CD4-positive, CD25-positive, alpha-beta regulatory T cell (primary cell): ENCODE measurements at regions not wholly inside any gene's neighbourhood (a gene's known extent, or its start where the extent isn't known, plus 50 kb on each side); places are given as distances from the start of the nearest gene placed in this dataset.

ENCODE experiments used
- ATAC-seq, 2 donors: fragments of 150-1000 bp; cut with Tn5 transposase; one replicate each; pipeline ENCODE4 v1.10.0; 2021; ENCODE audit warnings: low read depth in 2 of 2, moderate number of reproducible peaks in 2 of 2, moderate library complexity in 1 of 2
- DNase-seq, 3 donors: peaks; one replicate each; pipeline versions ENCODE4 v3.0.0 to v3.0.0-alpha.2; 2012 to 2022; ENCODE audit warnings: mixed read lengths in 1 of 3
- H3K27ac ChIP-seq: one replicate; pipeline ENCODE4 v1.7.0; 2013; ENCODE audit warnings: mild to moderate bottlenecking, low read length; ENCODE audit not compliant: insufficient read depth, poor library complexity, severe bottlenecking
- H3K27me3 ChIP-seq: one replicate; pipeline ENCODE4 v1.7.0; 2013; ENCODE audit warnings: low read length; ENCODE audit not compliant: control insufficient read depth, insufficient read depth
- H3K36me3 ChIP-seq: one replicate; pipeline ENCODE4 v1.7.0; 2013; ENCODE audit warnings: mild to moderate bottlenecking, low read length, moderate library complexity; ENCODE audit not compliant: control insufficient read depth, insufficient read depth
- H3K4me1 ChIP-seq: 2 replicates; pipeline ENCODE4 v1.7.0; 2013; ENCODE audit warnings: mild to moderate bottlenecking, low read length; ENCODE audit not compliant: insufficient read depth, control insufficient read depth, poor library complexity, severe bottlenecking
- H3K4me3 ChIP-seq: one replicate; pipeline ENCODE4 v1.7.0; 2013; ENCODE audit warnings: low read depth, mild to moderate bottlenecking, low read length, moderate library complexity
- H3K9me3 ChIP-seq, 2 experiments: 1 replicate in 1 of 2; 2 replicates in 1 of 2; pipeline ENCODE4 v1.7.0; 2013; ENCODE audit warnings: low read length in 2 of 2, mild to moderate bottlenecking in 1 of 2, moderate library complexity in 1 of 2; ENCODE audit not compliant: control insufficient read depth in 2 of 2
- H3K27ac Mint-ChIP-seq, 3 donors: one replicate each; pipeline ENCODE4 v1.8.0; 2020 to 2022; ENCODE audit warnings: mild to moderate bottlenecking in 3 of 3, mixed read lengths in 3 of 3, moderate library complexity in 2 of 3
- H3K27me3 Mint-ChIP-seq: one replicate; pipeline ENCODE4 v1.8.0; 2022; ENCODE audit warnings: mild to moderate bottlenecking, mixed read lengths
- H3K36me3 Mint-ChIP-seq: one replicate; pipeline ENCODE4 v1.8.0; 2020; ENCODE audit warnings: mixed read lengths
- H3K4me1 Mint-ChIP-seq, 4 donors: one replicate each; pipeline ENCODE4 v1.8.0; 2020 to 2022; ENCODE audit warnings: mixed read lengths in 4 of 4, mild to moderate bottlenecking in 1 of 4
- H3K4me3 Mint-ChIP-seq, 4 donors: one replicate each; pipeline ENCODE4 v1.8.0; 2020 to 2022; ENCODE audit warnings: mild to moderate bottlenecking in 4 of 4, mixed read lengths in 4 of 4, moderate library complexity in 3 of 4
- H3K9me3 Mint-ChIP-seq, 7 donors: one replicate each; pipeline ENCODE4 v1.8.0; 2020 to 2022; ENCODE audit warnings: mixed read lengths in 7 of 7, mild to moderate bottlenecking in 3 of 7, moderate library complexity in 2 of 7

DNA sequence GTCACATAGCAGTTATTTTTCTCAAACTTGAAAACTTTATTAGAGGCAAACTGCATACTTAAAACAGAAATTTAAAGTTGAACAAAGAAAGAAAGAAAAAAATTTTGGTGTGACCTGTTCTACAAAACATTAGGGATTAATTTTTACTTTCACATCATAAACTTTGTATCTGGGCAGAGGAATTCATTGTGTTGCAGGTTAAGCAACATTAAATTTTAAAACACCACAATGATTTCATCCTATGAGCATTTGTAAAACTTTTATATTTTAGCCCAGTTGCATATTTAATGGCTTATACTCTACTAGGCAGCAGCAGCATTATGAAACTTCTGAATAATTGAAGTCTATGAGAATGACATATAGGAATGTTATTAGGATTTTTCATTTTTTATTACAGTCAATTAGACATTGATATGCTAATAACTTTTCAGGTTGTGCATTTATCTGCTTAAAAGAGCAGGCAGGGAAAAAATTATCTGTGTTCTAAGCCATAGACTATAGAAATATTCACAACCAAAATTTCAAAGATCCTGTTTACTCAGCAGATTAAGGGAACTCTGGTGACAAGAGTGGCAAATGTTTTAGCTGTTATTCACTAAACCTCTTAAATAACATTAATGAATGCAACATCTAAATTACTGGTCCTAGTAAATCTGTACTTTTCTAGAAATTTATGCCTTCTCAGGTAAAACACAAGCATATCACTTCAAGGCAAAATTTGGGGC is 1088.5 kb upstream of the CDH6 start:
- Mint-ChIP-seq H3K27ac (no peak overlapping the region), H3K4me1 (no peaks in the 10 kb centered on the region), H3K4me3 (no peak overlapping the region), H3K27me3 (no peaks in the 10 kb centered on the region), H3K9me3 (peaks cover 3 to 14% (median 8%) of the 10 kb centered on the region in 7 donors), H3K36me3 (no peaks in the 10 kb centered on the region)
- H3K27ac ChIP-seq, result no peak overlapping the region
- no peaks in the 10 kb centered on the region for H3K27me3 ChIP-seq
- peaks cover 5 to 12% of the 10 kb centered on the region in 2 experiments for H3K9me3 ChIP-seq
- DNase-seq (no peak), ATAC-seq (no peak)
- H3K4me1 ChIP-seq, result no peaks in the 10 kb centered on the region
- no peak overlapping the region for H3K4me3 ChIP-seq
- H3K36me3 ChIP-seq, result no peaks in the 10 kb centered on the region

DNA sequence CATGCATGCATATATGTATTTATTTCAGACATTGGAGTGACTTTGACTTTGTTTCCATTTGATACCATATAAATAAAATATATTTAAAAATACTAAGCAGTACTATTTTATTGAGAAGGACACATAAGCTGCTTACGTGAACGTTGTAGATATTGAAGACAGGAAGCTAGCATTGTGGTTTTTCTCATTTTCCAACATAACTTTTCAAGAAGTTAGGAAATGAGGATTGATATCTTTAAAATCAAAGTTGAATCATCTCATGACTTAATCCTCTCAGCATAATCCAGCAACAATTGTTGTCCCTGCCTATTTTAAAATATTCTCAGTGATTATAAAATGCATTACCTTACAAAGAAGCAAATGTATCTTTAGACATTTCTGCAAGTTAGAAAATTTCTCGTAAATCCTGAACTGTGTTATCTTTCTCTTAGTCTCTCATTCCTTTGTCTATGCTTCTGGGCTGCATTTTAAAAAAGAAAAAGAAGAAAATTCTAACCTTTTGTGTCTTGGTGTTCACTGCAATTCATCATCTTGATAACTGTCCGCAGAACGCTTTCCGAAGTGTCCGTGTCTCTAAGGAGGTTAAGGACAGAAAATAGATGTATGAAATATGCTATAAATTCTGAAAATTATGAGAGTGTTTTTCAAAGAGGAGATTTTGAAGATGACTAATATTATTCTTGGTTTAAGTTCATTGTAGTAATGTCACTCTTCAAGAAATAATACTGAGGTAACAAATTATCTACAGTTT is 1089.9 kb upstream of the CDH6 start:
- DNase-seq (no peak), ATAC-seq (no peak)
- H3K27me3 Mint-ChIP-seq, result no peaks in the 10 kb centered on the region
- H3K9me3 Mint-ChIP-seq, result peaks cover 3 to 16% (median 10%) of the 10 kb centered on the region in 7 donors
- Histone ChIP-seq H3K27ac (no peak overlapping the region), H3K36me3 (no peaks in the 10 kb centered on the region), H3K9me3 (peaks cover 7 to 12% of the 10 kb centered on the region in 2 experiments), H3K27me3 (no peaks in the 10 kb centered on the region), H3K4me3 (no peak overlapping the region), H3K4me1 (no peaks in the 10 kb centered on the region)
- H3K27ac Mint-ChIP-seq, result no peak overlapping the region
- H3K36me3 Mint-ChIP-seq, result no peaks in the 10 kb centered on the region
- no peaks in the 10 kb centered on the region for H3K4me1 Mint-ChIP-seq
- H3K4me3 Mint-ChIP-seq, result no peak overlapping the region

DNA sequence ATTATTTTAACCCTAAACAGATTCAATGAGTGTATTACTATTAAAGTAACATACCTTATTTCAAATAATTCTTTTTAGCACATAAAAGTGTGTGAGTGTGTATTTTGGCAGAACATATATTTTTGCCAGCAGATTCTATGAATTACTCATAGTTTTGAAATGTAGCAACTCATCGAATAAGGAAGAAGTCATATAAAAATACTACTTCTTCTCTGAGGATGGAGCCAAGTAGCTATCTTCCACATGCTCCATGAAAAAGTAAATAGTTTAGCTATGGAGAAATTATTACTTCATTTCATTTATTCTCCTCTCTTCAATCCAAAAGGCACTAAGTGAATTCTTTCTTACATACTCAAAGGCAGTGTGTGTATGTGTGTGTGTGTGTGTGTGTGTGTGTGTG is 1090.4 kb upstream of the CDH6 start:
- H3K27ac Mint-ChIP-seq, result no peak overlapping the region
- Histone ChIP-seq H3K27ac (no peak overlapping the region), H3K4me1 (no peaks in the 10 kb centered on the region), H3K27me3 (no peaks in the 10 kb centered on the region), H3K36me3 (no peaks in the 10 kb centered on the region), H3K9me3 (peaks cover 7 to 12% of the 10 kb centered on the region in 2 experiments), H3K4me3 (no peak overlapping the region)
- H3K9me3 Mint-ChIP-seq, result peaks cover 3 to 16% (median 5%) of the 10 kb centered on the region in 7 donors
- no peak for ATAC-seq
- no peaks in the 10 kb centered on the region for H3K36me3 Mint-ChIP-seq
- no peak overlapping the region for H3K4me3 Mint-ChIP-seq
- no peaks in the 10 kb centered on the region for H3K27me3 Mint-ChIP-seq
- H3K4me1 Mint-ChIP-seq, result no peaks in the 10 kb centered on the region
- no peak for DNase-seq

DNA sequence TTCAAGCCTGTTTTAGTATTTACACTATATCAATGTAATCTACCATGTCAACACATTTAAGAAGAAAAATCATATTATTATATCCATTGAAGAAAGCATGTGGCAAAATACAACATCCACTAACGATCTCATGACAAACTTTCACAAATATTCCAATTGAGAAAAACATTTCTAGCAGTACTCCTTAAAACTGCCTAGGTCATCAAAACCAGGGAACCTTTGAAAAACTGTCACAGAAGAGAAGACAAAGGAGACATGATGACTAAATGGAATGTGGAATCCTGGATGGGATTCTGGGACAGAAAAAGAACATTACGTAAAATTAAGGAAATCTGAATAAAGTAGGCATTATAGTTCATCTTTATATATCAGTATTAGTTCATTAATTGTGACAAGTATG is 1091.3 kb upstream of the CDH6 start:
- peaks cover 7 to 12% of the 10 kb centered on the region in 2 experiments for H3K9me3 ChIP-seq
- no peaks in the 10 kb centered on the region for H3K27me3 ChIP-seq
- no peaks in the 10 kb centered on the region for H3K4me1 Mint-ChIP-seq
- no peak overlapping the region for H3K4me3 Mint-ChIP-seq
- no peaks in the 10 kb centered on the region for H3K36me3 ChIP-seq
- DNase-seq, result no peak
- H3K27ac ChIP-seq, result no peak overlapping the region
- no peaks in the 10 kb centered on the region for H3K27me3 Mint-ChIP-seq
- no peak overlapping the region for H3K4me3 ChIP-seq
- no peaks in the 10 kb centered on the region for H3K36me3 Mint-ChIP-seq
- H3K27ac Mint-ChIP-seq, result no peak overlapping the region
- H3K4me1 ChIP-seq, result no peaks in the 10 kb centered on the region
- peaks cover 4 to 16% (median 5%) of the 10 kb centered on the region in 7 donors for H3K9me3 Mint-ChIP-seq
- ATAC-seq, result no peak

DNA sequence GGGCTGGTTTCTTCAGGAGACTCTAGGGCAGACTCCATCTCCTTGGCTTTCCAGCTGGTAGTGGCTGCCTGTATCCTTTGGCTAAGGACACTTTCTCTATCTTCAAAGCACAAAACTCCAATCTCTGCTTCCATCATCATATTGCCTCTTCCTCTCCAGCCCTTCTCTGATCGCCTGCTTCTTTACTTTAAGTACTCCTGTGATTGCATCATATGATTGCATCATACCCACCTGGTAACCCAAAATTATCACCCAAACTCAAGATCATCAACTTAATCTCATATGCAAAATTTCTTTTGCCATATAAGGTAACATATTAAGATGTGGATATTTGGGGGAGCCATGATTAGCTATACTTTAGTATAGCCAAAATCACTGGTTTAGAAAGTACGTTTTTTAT is 1092.6 kb upstream of the CDH6 start:
- Histone ChIP-seq H3K9me3 (peaks cover 3 to 7% of the 10 kb centered on the region in 2 experiments), H3K27ac (no peak overlapping the region), H3K36me3 (no peaks in the 10 kb centered on the region), H3K4me3 (no peak overlapping the region), H3K27me3 (no peaks in the 10 kb centered on the region), H3K4me1 (no peaks in the 10 kb centered on the region)
- no peak for ATAC-seq
- no peaks in the 10 kb centered on the region for H3K4me1 Mint-ChIP-seq
- H3K27me3 Mint-ChIP-seq, result no peaks in the 10 kb centered on the region
- H3K9me3 Mint-ChIP-seq, result peaks cover 2 to 16% (median 5%) of the 10 kb centered on the region in 7 donors
- H3K36me3 Mint-ChIP-seq, result no peaks in the 10 kb centered on the region
- no peak for DNase-seq
- H3K4me3 Mint-ChIP-seq, result no peak overlapping the region
- no peak overlapping the region for H3K27ac Mint-ChIP-seq

DNA sequence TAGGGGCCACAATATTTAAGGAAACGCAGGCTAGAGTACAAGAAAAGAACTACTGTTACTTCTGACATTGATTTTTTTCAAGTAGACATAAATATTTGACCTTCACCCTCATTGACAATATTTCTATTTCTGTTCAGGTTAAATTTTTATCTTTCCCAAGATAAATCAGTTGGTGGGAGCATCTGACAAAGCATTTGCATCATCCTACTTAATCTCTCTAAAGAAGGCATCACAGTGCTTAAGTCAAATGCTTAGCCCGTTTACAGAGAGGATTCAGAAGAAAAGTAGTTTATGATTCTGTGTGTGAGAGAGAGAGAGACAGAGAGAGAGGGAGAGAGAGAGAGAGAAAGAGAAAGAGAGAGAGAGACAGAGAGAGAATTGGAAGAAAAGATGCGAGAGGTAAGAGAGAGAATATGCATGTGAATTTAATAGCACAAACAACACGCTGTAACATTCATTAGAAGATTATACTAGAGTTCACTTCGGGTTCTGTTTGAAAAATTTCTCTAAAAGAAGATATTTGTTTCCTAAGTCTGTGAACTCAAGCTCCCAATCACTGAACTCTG is 1093.3 kb upstream of the CDH6 start:
- no peak for DNase-seq
- ATAC-seq, result no peak
- H3K9me3 Mint-ChIP-seq, result peaks cover 2 to 16% (median 5%) of the 10 kb centered on the region in 7 donors
- Histone ChIP-seq H3K27me3 (no peaks in the 10 kb centered on the region), H3K4me3 (no peak overlapping the region), H3K4me1 (no peaks in the 10 kb centered on the region), H3K9me3 (peaks cover 0 to 7% of the 10 kb centered on the region in 2 experiments), H3K27ac (no peak overlapping the region), H3K36me3 (no peaks in the 10 kb centered on the region)
- H3K4me3 Mint-ChIP-seq, result no peak overlapping the region
- no peak overlapping the region for H3K27ac Mint-ChIP-seq
- no peaks in the 10 kb centered on the region for H3K27me3 Mint-ChIP-seq
- H3K4me1 Mint-ChIP-seq, result no peaks in the 10 kb centered on the region
- no peaks in the 10 kb centered on the region for H3K36me3 Mint-ChIP-seq

DNA sequence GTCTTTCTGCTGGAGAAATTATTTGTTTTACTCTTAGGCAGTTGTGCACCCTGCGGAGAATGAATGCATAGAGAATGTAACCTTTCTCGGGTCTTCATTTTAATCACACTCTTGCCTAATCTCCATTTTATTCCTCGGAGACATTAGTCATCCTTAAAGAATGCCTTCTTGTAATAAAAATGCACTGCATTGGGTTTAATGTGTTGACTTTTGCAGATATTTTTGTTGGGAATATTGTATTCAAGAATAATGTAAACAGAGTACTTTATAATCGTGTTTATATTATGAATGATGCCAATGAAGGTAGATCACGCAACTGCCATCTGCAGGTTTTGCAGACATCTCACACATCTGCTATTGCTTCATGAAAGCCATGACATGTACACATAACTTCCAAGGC is 1093.9 kb upstream of the CDH6 start:
- H3K36me3 Mint-ChIP-seq, result no peaks in the 10 kb centered on the region
- Histone ChIP-seq H3K27ac (no peak overlapping the region), H3K4me3 (no peak overlapping the region), H3K4me1 (no peaks in the 10 kb centered on the region), H3K27me3 (no peaks in the 10 kb centered on the region), H3K36me3 (no peaks in the 10 kb centered on the region), H3K9me3 (peaks cover 0 to 7% of the 10 kb centered on the region in 2 experiments)
- no peaks in the 10 kb centered on the region for H3K27me3 Mint-ChIP-seq
- H3K27ac Mint-ChIP-seq, result no peak overlapping the region
- peaks cover 2 to 16% (median 6%) of the 10 kb centered on the region in 7 donors for H3K9me3 Mint-ChIP-seq
- ATAC-seq, result no peak
- no peak overlapping the region for H3K4me3 Mint-ChIP-seq
- no peak for DNase-seq
- no peaks in the 10 kb centered on the region for H3K4me1 Mint-ChIP-seq
